GM23338 (cell line): ENCODE measurements at regions not wholly inside any gene's neighbourhood (a gene's known extent, or its start where the extent isn't known, plus 50 kb on each side); places are given as distances from the start of the nearest gene placed in this dataset.

ENCODE experiments used
- ATAC-seq: fragments of 200-7000 bp; cut with Tn5 transposase; 3 replicates; pipeline ENCODE4 v1.9.1; 2020
- DNase-seq: peaks from one replicate; pipeline ENCODE4 v3.0.0-alpha.2; 2015; ENCODE audit warnings: low spot score
- H2AFZ ChIP-seq: fragments of 200-600 bp; sonication (generic); 2 replicates; pipeline ENCODE4 v1.8.0; 2016; ENCODE audit warnings: antibody characterized with exemption, mild to moderate bottlenecking, moderate library complexity
- H3F3A ChIP-seq: fragments of 200-600 bp; sonication (generic); replicated peaks from 2 replicates; pipeline ENCODE4 v1.8.0; 2017; ENCODE audit warnings: antibody characterized with exemption, mixed run types, low read depth
- H3K27ac ChIP-seq: fragments of 200-600 bp; sonication (generic); 2 replicates; pipeline ENCODE4 v1.6.1; 2016; ENCODE audit warnings: low read depth
- H3K27me3 ChIP-seq: fragments of 200-600 bp; sonication (generic); 2 replicates; pipeline ENCODE4 v1.8.0; 2016; ENCODE audit warnings: mild to moderate bottlenecking, mixed run types, moderate library complexity; ENCODE audit not compliant: insufficient read depth
- H3K36me3 ChIP-seq: fragments of 200-600 bp; sonication (generic); 2 replicates; pipeline ENCODE4 v1.8.0; 2016; ENCODE audit warnings: mild to moderate bottlenecking; ENCODE audit not compliant: insufficient read depth
- H3K4me1 ChIP-seq: fragments of 200-600 bp; sonication (generic); 2 replicates; pipeline ENCODE4 v1.8.0; 2016; ENCODE audit warnings: mild to moderate bottlenecking, moderate library complexity; ENCODE audit not compliant: insufficient read depth
- H3K4me2 ChIP-seq: fragments of 200-600 bp; sonication (generic); 2 replicates; pipeline ENCODE4 v1.7.1; 2017; ENCODE audit warnings: mixed run types
- H3K4me3 ChIP-seq: fragments of 200-600 bp; sonication (generic); 2 replicates; pipeline ENCODE4 v1.6.1; 2016; ENCODE audit warnings: mixed run types
- H3K79me2 ChIP-seq: fragments of 200-600 bp; sonication (generic); replicated peaks from 2 replicates; pipeline ENCODE4 v1.8.0; 2017; ENCODE audit warnings: mild to moderate bottlenecking; ENCODE audit not compliant: insufficient read depth
- H3K9me2 ChIP-seq: fragments of 200-600 bp; sonication (generic); 2 replicates; pipeline ENCODE4 v1.8.0; 2017; ENCODE audit not compliant: insufficient read depth
- H4K20me1 ChIP-seq: fragments of 200-600 bp; sonication (generic); replicated peaks from 2 replicates; pipeline ENCODE4 v1.8.0; 2017; ENCODE audit warnings: mild to moderate bottlenecking; ENCODE audit not compliant: insufficient read depth
- H3K27ac Mint-ChIP-seq: 2 replicates; pipeline ENCODE4 v1.8.0; 2020; ENCODE audit warnings: inconsistent platforms, mild to moderate bottlenecking, moderate library complexity, mixed read lengths
- H3K27me3 Mint-ChIP-seq: 3 replicates; pipeline ENCODE4 v1.8.0; 2022; ENCODE audit warnings: low read depth, mild to moderate bottlenecking, moderate library complexity, mixed read lengths, inconsistent platforms; ENCODE audit not compliant: insufficient read depth, poor library complexity
- H3K36me3 Mint-ChIP-seq: 3 replicates; pipeline ENCODE4 v1.8.0; 2021; ENCODE audit warnings: low read depth, mild to moderate bottlenecking, inconsistent platforms, moderate library complexity, mixed read lengths
- H3K4me1 Mint-ChIP-seq: 3 replicates; pipeline ENCODE4 v1.8.0; 2020; ENCODE audit warnings: mild to moderate bottlenecking, inconsistent platforms, mixed read lengths
- H3K4me3 Mint-ChIP-seq: 3 replicates; pipeline ENCODE4 v1.8.0; 2021; ENCODE audit warnings: moderate library complexity, mild to moderate bottlenecking, inconsistent platforms, mixed read lengths
- H3K9me3 Mint-ChIP-seq: 3 replicates; pipeline ENCODE4 v1.8.0; 2020; ENCODE audit warnings: moderate library complexity, mild to moderate bottlenecking, inconsistent platforms, mixed read lengths
- ETS1 ChIP-seq: IDR thresholded peaks from 2 replicates; pipeline ENCODE4 v1.6.1; 2016; ENCODE audit warnings: antibody characterized with exemption
- EZH2 ChIP-seq: fragments of 200-600 bp; sonication (generic); IDR thresholded peaks from one replicate; pipeline ENCODE4 v1.8.0; 2017; ENCODE audit warnings: antibody characterized with exemption, mild to moderate bottlenecking, low read depth; ENCODE audit not compliant: unreplicated experiment
- EZH2phosphoT487 ChIP-seq: fragments of 200-600 bp; sonication (generic); IDR thresholded peaks from one replicate; pipeline ENCODE4 v1.8.1; 2018; ENCODE audit warnings: antibody characterized with exemption; ENCODE audit not compliant: unreplicated experiment
- JUNB ChIP-seq: IDR thresholded peaks from one replicate; pipeline ENCODE4 v1.6.1; 2016; ENCODE audit warnings: antibody characterized with exemption; ENCODE audit not compliant: unreplicated experiment
- POLR2AphosphoS5 ChIP-seq: IDR thresholded peaks from 2 replicates; pipeline ENCODE4 v1.6.1; 2016; ENCODE audit warnings: antibody characterized with exemption, low read depth
- STAT1 ChIP-seq: IDR thresholded peaks from one replicate; pipeline ENCODE4 v1.6.1; 2016; ENCODE audit warnings: antibody characterized with exemption; ENCODE audit not compliant: unreplicated experiment
- ZNF331 ChIP-seq: fragments of 250-450 bp; sonication (Bioruptor Pico); IDR thresholded peaks from 2 replicates; pipeline ENCODE4 v1.5.0; 2020; ENCODE audit warnings: low read depth, mild to moderate bottlenecking, moderate library complexity
- TF ChIP-seq, protein P1 (sequence below): fragments of 250-450 bp; sonication (Bioruptor Pico); IDR thresholded peaks from 2 replicates; pipeline ENCODE4 v1.5.0; 2020; ENCODE audit warnings: mild to moderate bottlenecking, moderate library complexity

DNA sequence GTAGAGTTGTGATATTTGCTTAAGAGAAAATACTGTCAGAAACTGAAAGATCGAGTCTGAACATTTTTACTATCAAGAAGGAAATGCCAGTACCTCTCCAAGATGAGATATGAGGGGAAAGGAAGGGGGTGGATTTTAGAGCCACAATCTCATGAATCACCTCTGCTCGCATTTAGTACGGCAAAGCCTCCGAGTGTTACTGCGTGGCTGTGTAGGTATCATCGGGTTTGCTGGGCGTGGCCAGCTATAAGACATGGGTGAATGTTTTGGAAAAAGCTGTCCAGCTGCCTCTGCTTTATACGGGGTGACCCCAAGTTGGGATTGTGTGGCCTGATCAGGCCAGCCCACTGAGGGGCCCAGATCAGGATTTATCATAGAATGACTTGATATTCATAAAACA is 826.4 kb downstream of the SOCS6 start:
- no peak overlapping the region for H3K27ac Mint-ChIP-seq
- peaks cover 22% of the 10 kb centered on the region; the same call in 1 of the 2 replicates for H3K36me3 ChIP-seq
- H3K27me3 Mint-ChIP-seq: no peaks in the 10 kb centered on the region
- H3K4me3 Mint-ChIP-seq: no peak overlapping the region
- no peaks in the 10 kb centered on the region for H3K4me1 Mint-ChIP-seq
- no peak overlapping the region for H2AFZ ChIP-seq
- H3F3A ChIP-seq: no peaks in the 10 kb centered on the region
- no peak overlapping the region for H3K4me2 ChIP-seq
- DNase-seq (no peak), ATAC-seq (no peak)
- no peak overlapping the region for H3K4me3 ChIP-seq
- no peaks in the 10 kb centered on the region for H4K20me1 ChIP-seq
- no peaks in the 10 kb centered on the region for H3K27me3 ChIP-seq
- H3K9me2 ChIP-seq: no peaks in the 10 kb centered on the region
- H3K4me1 ChIP-seq: no peaks in the 10 kb centered on the region
- H3K79me2 ChIP-seq: no peaks in the 10 kb centered on the region
- peaks cover 25% of the 10 kb centered on the region; the same call in 2 of the 3 replicates for H3K36me3 Mint-ChIP-seq
- no peak overlapping the region for H3K27ac ChIP-seq
- H3K9me3 Mint-ChIP-seq: peaks cover 79% of the 10 kb centered on the region
- TF ChIP-seq ETS1: no peak
- TF ChIP-seq EZH2: no peak

DNA sequence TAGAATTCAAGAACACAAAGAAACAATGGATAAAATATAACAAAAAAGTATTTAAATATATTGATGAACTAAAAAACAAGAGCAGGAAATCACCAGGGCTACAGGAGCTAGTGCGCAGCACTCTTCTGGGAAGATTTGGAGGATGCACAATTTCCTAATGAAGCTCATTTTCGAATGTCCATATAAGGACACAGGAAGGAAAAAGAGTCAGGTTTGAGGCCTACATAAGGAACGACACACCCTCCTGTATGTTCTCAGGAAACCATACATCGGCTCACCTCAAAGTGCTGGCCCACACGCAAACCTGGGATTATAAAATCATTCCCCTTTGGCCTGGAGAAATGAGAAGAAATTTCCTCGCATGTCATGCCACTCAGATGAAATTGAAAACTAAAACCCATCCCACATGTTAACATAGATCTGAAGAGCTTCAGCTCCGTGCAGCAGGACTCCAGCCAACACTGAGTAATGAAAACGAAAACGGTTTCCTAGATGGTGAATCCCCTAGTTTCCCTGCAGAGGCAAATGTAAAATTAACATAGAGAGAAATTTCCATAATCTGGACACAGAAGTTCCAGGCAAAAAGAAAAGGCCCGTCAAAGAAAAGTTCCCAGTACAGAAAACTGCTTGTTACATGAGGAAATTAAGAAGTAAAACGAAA is 825.8 kb downstream of the SOCS6 start:
- Histone ChIP-seq H3K36me3 (peaks cover 22% of the 10 kb centered on the region; the same call in 1 of the 2 replicates), H3K4me2 (no peak overlapping the region), H3F3A (no peaks in the 10 kb centered on the region), H4K20me1 (no peaks in the 10 kb centered on the region), H3K4me1 (no peaks in the 10 kb centered on the region), H3K27ac (no peak overlapping the region), H3K79me2 (no peaks in the 10 kb centered on the region), H3K4me3 (no peak overlapping the region), H2AFZ (no peak overlapping the region), H3K9me2 (no peaks in the 10 kb centered on the region), H3K27me3 (no peaks in the 10 kb centered on the region)
- H3K4me3 Mint-ChIP-seq: no peak overlapping the region
- no peak for TF ChIP-seq POLR2AphosphoS5
- no peak for TF ChIP-seq ETS1
- no peak for TF ChIP-seq STAT1
- no peak for TF ChIP-seq EZH2
- TF ChIP-seq ZNF331: no peak
- no peak overlapping the region for H3K27ac Mint-ChIP-seq
- H3K9me3 Mint-ChIP-seq: peaks cover 81% of the 10 kb centered on the region
- no peak for ATAC-seq
- H3K36me3 Mint-ChIP-seq: peaks cover 26% of the 10 kb centered on the region; the same call in 2 of the 3 replicates
- no peaks in the 10 kb centered on the region for H3K27me3 Mint-ChIP-seq
- H3K4me1 Mint-ChIP-seq: no peaks in the 10 kb centered on the region
- DNase-seq: no peak

GRCh38 chr18:71107244-71107643 is 818.4 kb downstream of the SOCS6 start:
- no peak overlapping the region for H3K4me3 ChIP-seq
- ATAC-seq (no peak), DNase-seq (no peak)
- Mint-ChIP-seq H3K4me3 (no peak overlapping the region), H3K27me3 (no peaks in the 10 kb centered on the region), H3K36me3 (peaks cover 20% of the 10 kb centered on the region; the same call in 2 of the 3 replicates), H3K27ac (no peak overlapping the region), H3K4me1 (no peaks in the 10 kb centered on the region), H3K9me3 (peaks cover 83% of the 10 kb centered on the region)
- no peaks in the 10 kb centered on the region for H3K27me3 ChIP-seq
- H3K4me2 ChIP-seq: no peak overlapping the region
- no peaks in the 10 kb centered on the region for H3K4me1 ChIP-seq
- no peaks in the 10 kb centered on the region for H3K79me2 ChIP-seq
- H3F3A ChIP-seq: no peaks in the 10 kb centered on the region
- H4K20me1 ChIP-seq: no peaks in the 10 kb centered on the region
- H2AFZ ChIP-seq: no peak overlapping the region
- H3K27ac ChIP-seq: no peak overlapping the region
- no peaks in the 10 kb centered on the region for H3K9me2 ChIP-seq
- peaks cover 15% of the 10 kb centered on the region for H3K36me3 ChIP-seq
- TF ChIP-seq, protein P1, sequence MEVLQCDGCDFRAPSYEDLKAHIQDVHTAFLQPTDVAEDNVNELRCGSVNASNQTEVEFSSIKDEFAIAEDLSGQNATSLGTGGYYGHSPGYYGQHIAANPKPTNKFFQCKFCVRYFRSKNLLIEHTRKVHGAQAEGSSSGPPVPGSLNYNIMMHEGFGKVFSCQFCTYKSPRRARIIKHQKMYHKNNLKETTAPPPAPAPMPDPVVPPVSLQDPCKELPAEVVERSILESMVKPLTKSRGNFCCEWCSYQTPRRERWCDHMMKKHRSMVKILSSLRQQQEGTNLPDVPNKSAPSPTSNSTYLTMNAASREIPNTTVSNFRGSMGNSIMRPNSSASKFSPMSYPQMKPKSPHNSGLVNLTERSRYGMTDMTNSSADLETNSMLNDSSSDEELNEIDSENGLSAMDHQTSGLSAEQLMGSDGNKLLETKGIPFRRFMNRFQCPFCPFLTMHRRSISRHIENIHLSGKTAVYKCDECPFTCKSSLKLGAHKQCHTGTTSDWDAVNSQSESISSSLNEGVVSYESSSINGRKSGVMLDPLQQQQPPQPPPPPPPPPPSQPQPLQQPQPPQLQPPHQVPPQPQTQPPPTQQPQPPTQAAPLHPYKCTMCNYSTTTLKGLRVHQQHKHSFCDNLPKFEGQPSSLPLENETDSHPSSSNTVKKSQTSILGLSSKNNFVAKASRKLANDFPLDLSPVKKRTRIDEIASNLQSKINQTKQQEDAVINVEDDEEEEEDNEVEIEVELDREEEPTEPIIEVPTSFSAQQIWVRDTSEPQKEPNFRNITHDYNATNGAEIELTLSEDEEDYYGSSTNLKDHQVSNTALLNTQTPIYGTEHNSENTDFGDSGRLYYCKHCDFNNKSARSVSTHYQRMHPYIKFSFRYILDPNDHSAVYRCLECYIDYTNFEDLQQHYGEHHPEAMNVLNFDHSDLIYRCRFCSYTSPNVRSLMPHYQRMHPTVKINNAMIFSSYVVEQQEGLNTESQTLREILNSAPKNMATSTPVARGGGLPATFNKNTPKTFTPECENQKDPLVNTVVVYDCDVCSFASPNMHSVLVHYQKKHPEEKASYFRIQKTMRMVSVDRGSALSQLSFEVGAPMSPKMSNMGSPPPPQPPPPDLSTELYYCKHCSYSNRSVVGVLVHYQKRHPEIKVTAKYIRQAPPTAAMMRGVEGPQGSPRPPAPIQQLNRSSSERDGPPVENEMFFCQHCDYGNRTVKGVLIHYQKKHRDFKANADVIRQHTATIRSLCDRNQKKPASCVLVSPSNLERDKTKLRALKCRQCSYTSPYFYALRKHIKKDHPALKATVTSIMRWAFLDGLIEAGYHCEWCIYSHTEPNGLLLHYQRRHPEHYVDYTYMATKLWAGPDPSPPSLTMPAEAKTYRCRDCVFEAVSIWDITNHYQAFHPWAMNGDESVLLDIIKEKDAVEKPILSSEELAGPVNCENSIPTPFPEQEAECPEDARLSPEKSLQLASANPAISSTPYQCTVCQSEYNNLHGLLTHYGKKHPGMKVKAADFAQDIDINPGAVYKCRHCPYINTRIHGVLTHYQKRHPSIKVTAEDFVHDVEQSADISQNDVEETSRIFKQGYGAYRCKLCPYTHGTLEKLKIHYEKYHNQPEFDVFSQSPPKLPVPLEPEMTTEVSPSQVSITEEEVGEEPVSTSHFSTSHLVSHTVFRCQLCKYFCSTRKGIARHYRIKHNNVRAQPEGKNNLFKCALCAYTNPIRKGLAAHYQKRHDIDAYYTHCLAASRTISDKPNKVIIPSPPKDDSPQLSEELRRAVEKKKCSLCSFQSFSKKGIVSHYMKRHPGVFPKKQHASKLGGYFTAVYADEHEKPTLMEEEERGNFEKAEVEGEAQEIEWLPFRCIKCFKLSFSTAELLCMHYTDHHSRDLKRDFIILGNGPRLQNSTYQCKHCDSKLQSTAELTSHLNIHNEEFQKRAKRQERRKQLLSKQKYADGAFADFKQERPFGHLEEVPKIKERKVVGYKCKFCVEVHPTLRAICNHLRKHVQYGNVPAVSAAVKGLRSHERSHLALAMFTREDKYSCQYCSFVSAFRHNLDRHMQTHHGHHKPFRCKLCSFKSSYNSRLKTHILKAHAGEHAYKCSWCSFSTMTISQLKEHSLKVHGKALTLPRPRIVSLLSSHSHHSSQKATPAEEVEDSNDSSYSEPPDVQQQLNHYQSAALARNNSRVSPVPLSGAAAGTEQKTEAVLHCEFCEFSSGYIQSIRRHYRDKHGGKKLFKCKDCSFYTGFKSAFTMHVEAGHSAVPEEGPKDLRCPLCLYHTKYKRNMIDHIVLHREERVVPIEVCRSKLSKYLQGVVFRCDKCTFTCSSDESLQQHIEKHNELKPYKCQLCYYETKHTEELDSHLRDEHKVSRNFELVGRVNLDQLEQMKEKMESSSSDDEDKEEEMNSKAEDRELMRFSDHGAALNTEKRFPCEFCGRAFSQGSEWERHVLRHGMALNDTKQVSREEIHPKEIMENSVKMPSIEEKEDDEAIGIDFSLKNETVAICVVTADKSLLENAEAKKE: no peak
- TF ChIP-seq EZH2phosphoT487 (no peak), POLR2AphosphoS5 (no peak), STAT1 (no peak), JUNB (no peak)
